K562 (cell line): ENCODE measurements at regions not wholly inside any gene's neighbourhood (a gene's known extent, or its start where the extent isn't known, plus 50 kb on each side); places are given as distances from the start of the nearest gene placed in this dataset.

Experiments
- ATAC-seq: fragments of 200-7000 bp; cut with Tn5 transposase; 3 replicates; pipeline ENCODE4 v1.9.1; 2020; ENCODE audit warnings: moderate library complexity
- BruUV-seq: library from RNA; stranded (reverse); fragments of 400-500 nt; replicated peaks from 2 replicates; lab custom pipeline; 2021; lab: Mats Ljungman, UMichigan
- CTCF ChIA-PET: fragments of 300-600 bp; formaldehyde crosslinking; extraction: SDS; loops from one replicate; lab custom pipeline; 2021; ENCODE audit warnings: low intra/inter-chr PET ratio; lab: Yijun Ruan, JAX
- POLR2A ChIA-PET: fragments of 300-600, 350-650 bp; sonication (Branson Sonifier 250); formaldehyde crosslinking; extraction: SDS; loops from one replicate; lab custom pipeline; 2021; ENCODE audit warnings: antibody characterized with exemption, inconsistent platforms; lab: Yijun Ruan, JAX
- DNase-seq, 4 experiments: peaks; one replicate each; pipeline versions ENCODE4 v3.0.0 to v3.0.0-alpha.2; 2011 to 2018; ENCODE audit warnings: low spot score in 3 of 4, mixed read lengths in 3 of 4; ENCODE audit errors: extremely low read depth in 1 of 4
- FAIRE-seq: peaks from 2 replicates; lab custom pipeline; 2011; peaks lifted over from hg19 to GRCh38; lab: Jason Lieb, UNC
- H2AFZ ChIP-seq: 2 replicates; pipeline ENCODE4 v1.6.0; 2011; ENCODE audit warnings: low read depth, low read length, control low read depth, inconsistent platforms
- H3K27ac ChIP-seq: fragments of 200-600 bp; 3 replicates; pipeline ENCODE4 v1.8.0; 2011; ENCODE audit warnings: low read depth, mild to moderate bottlenecking, control low read depth, inconsistent platforms, low read length, moderate library complexity, mixed read lengths; ENCODE audit errors: extremely low read depth
- H3K27me3 ChIP-seq, 2 experiments: fragments of 300-600 bp in 1 of 2; 2 replicates in 1 of 2; 3 replicates in 1 of 2; pipeline versions ENCODE4 v1.6.0 to v1.8.0; 2011; ENCODE audit warnings: inconsistent platforms in 2 of 2, low read length in 2 of 2, mild to moderate bottlenecking in 1 of 2, mixed read lengths in 1 of 2, moderate library complexity in 1 of 2; ENCODE audit not compliant: control insufficient read depth in 2 of 2, insufficient read depth in 2 of 2
- H3K36me3 ChIP-seq: fragments of 300-600 bp; 3 replicates; pipeline ENCODE4 v1.8.0; 2011; ENCODE audit warnings: mild to moderate bottlenecking, low read length, inconsistent platforms; ENCODE audit not compliant: control insufficient read depth, insufficient read depth
- H3K4me1 ChIP-seq, 2 experiments: fragments of 200-600 bp in 1 of 2; replicated peaks in 1 of 2; 2 replicates in 1 of 2; 3 replicates in 1 of 2; pipeline versions ENCODE4 v1.5.1 to v1.8.0; 2011; ENCODE audit warnings: inconsistent platforms in 2 of 2, low read length in 2 of 2, mild to moderate bottlenecking in 1 of 2, mixed read lengths in 1 of 2, moderate library complexity in 1 of 2; ENCODE audit not compliant: control insufficient read depth in 2 of 2, insufficient read depth in 2 of 2
- H3K4me2 ChIP-seq: 2 replicates; pipeline ENCODE4 v1.6.1; 2011; ENCODE audit warnings: low read length, control low read depth, inconsistent platforms, mixed read lengths; ENCODE audit not compliant: insufficient read depth
- H3K4me3 ChIP-seq: fragments of 200-600 bp; sonication (generic), shearing (Covaris generic); 2 replicates; pipeline ENCODE4 v1.5.1; 2016; ENCODE audit warnings: control low read depth, inconsistent platforms
- H3K79me2 ChIP-seq: fragments of 200-600 bp; 3 replicates; pipeline ENCODE4 v1.8.0; 2011; ENCODE audit warnings: low read length, inconsistent platforms; ENCODE audit not compliant: control insufficient read depth, insufficient read depth
- H3K9ac ChIP-seq, 2 experiments: 2 replicates each; pipeline versions ENCODE4 v1.6.0 to v1.6.1; 2011; ENCODE audit warnings: low read depth in 2 of 2, low read length in 2 of 2, control low read depth in 1 of 2, inconsistent platforms in 1 of 2, mild to moderate bottlenecking in 1 of 2, mixed read lengths in 1 of 2; ENCODE audit not compliant: insufficient read depth in 1 of 2
- H3K9me1 ChIP-seq: one replicate; pipeline ENCODE4 v1.6.0; 2011; ENCODE audit warnings: inconsistent platforms, mild to moderate bottlenecking, low read length, moderate library complexity; ENCODE audit not compliant: control insufficient read depth, insufficient read depth
- H3K9me3 ChIP-seq: replicated peaks from 2 replicates; pipeline ENCODE4 v1.5.1; 2011; ENCODE audit warnings: low read depth, low read length, inconsistent platforms; ENCODE audit not compliant: control insufficient read depth, insufficient read depth
- H4K20me1 ChIP-seq: replicated peaks from 2 replicates; pipeline ENCODE4 v1.6.1; 2011; ENCODE audit warnings: low read length, inconsistent platforms, mixed read lengths; ENCODE audit not compliant: control insufficient read depth, insufficient read depth
- BRCA1 ChIP-seq, 2 experiments: fragments of 450-650 bp in 1 of 2; sonication (generic) in 1 of 2; formaldehyde crosslinking in 1 of 2; IDR thresholded peaks; 2 replicates each; pipeline versions ENCODE4 v1.5.0 to v1.6.1; 2017 to 2020; ENCODE audit warnings: mild to moderate bottlenecking in 1 of 2, missing genetic modification reagents in 1 of 2
- CHD1 ChIP-seq: fragments of 200-600 bp; sonication (generic); IDR thresholded peaks from one replicate; pipeline ENCODE4 v1.6.1; 2012; ENCODE audit warnings: mild to moderate bottlenecking, moderate library complexity, low read length, inconsistent platforms
- FOSL1 ChIP-seq: fragments of 200-800 bp; sonication (Bioruptor generic); conservative IDR thresholded peaks from 2 replicates; pipeline ENCODE4 v1.6.1; 2016; ENCODE audit warnings: missing genetic modification characterization, missing compliant biosample characterization
- FOXA1 ChIP-seq: fragments of 450-650 bp; IDR thresholded peaks from 2 replicates; pipeline ENCODE4 v1.6.1; 2016; ENCODE audit warnings: mild to moderate bottlenecking, borderline replicate concordance
- MAFG ChIP-seq: fragments of 450-650 bp; conservative IDR thresholded peaks from 2 replicates; pipeline ENCODE4 v1.6.1; 2016; ENCODE audit warnings: missing genetic modification characterization, missing compliant biosample characterization
- RFX7 ChIP-seq: fragments of 250-450 bp; sonication (Bioruptor Pico); IDR thresholded peaks from 2 replicates; pipeline ENCODE4 v1.5.1; 2021; ENCODE audit warnings: mild to moderate bottlenecking
- SLC30A9 ChIP-seq: fragments of 250-450 bp; sonication (Bioruptor Pico); IDR thresholded peaks from 2 replicates; pipeline ENCODE4 v1.8.0; 2022; ENCODE audit warnings: mild to moderate bottlenecking, moderate library complexity
- TCFL5 ChIP-seq: fragments of 250-450 bp; sonication (Bioruptor Pico); conservative IDR thresholded peaks from 2 replicates; pipeline ENCODE4 v1.6.1; 2021; ENCODE audit warnings: mild to moderate bottlenecking, moderate library complexity, matching md5 sums
- TFAP4 ChIP-seq: sonication (generic); formaldehyde crosslinking; IDR thresholded peaks from 2 replicates; pipeline ENCODE4 v1.8.0; 2022; ENCODE audit warnings: missing genetic modification reagents, mild to moderate bottlenecking, moderate library complexity, borderline replicate concordance
- ZNF518B ChIP-seq: fragments of 250-450 bp; sonication (Bioruptor Pico); IDR thresholded peaks from 2 replicates; pipeline ENCODE4 v1.5.0; 2021; ENCODE audit warnings: mild to moderate bottlenecking, moderate library complexity
- ZNF764 ChIP-seq: fragments of 250-450 bp; sonication (Bioruptor Pico); IDR thresholded peaks from 2 replicates; pipeline ENCODE4 v1.4.0; 2020; ENCODE audit warnings: low read depth, mild to moderate bottlenecking, moderate library complexity
- WGBS: fragments of 100-300 bp; shearing (Covaris generic); methylation state at CpG from one replicate; pipeline ENCODE4 v1.1.6; 2016; ENCODE audit warnings: low coverage, mixed read lengths; ENCODE audit not compliant: insufficient coverage; ENCODE audit errors: missing lambda C conversion rate; 5-methylcytosine and 5-hydroxymethylcytosine counted together
- in situ Hi-C: fragments of 300-500 bp; cut with MboI; formaldehyde crosslinking; loops from 4 replicates; pipeline ENCODE4 v1.15.0; 2018; ENCODE audit warnings: inconsistent platforms, mixed read lengths
- intact Hi-C: fragments of 100-400 bp; cut with micrococcal nuclease; formaldehyde crosslinking; loops from 2 replicates; pipeline ENCODE4 v1.14.2; 2022

GRCh38 chr3:107943786-107944523, 146.9 kb downstream of the CD47 start (continued):
- no peak for TF ChIP-seq ZNF518B
- TF ChIP-seq, all 486 proteins: peak for 0

- ATAC-seq, result no peak
- 0% methylated on average over 4 of the region's 5 CpGs for WGBS
- FAIRE-seq, result no peak
- no peaks in the 10 kb centered on the region for H3K36me3 ChIP-seq
- intact Hi-C loops, result no loop called here
- no peak overlapping the region for H2AFZ ChIP-seq
- no peak overlapping the region for H3K4me2 ChIP-seq
- in situ Hi-C loops, result no loop called here
- no peaks in the 10 kb centered on the region for H3K79me2 ChIP-seq
- no peak overlapping the region for H3K9ac ChIP-seq
- TF ChIP-seq CHD1 (no peak), SLC30A9 (CRISPR knock-in tag) (no peak), MAFG (tag) (no peak), TFAP4 (CRISPR knock-in tag) (no peak), FOXA1 (no peak), RFX7 (CRISPR knock-in tag) (no peak), FOSL1 (no peak), TCFL5 (no peak), ZNF764 (CRISPR knock-in tag) (no peak), BRCA1 (IDR thresholded peaks at IDR 0.05) (no peak), BRCA1 (CRISPR knock-in tag; IDR thresholded peaks at IDR 0.05) (no peak)
- no peaks in the 10 kb centered on the region for H3K4me1 ChIP-seq
- ChIA-PET CTCF (no interaction called here), POLR2A (interaction anchor here (0.6 kb wide), 1 partner anchor 103 kb away, joined by 4 read pairs; no protein-coding TSS in a partner anchor)
- no peaks in the 10 kb centered on the region for H3K9me3 ChIP-seq
- H3K4me3 ChIP-seq, result no peak overlapping the region
- no peak for DNase-seq
- no peaks in the 10 kb centered on the region for H4K20me1 ChIP-seq
- BruUV-seq, result no TSS peak
- H3K9me1 ChIP-seq, result no peaks in the 10 kb centered on the region
- H3K27ac ChIP-seq, result no peak overlapping the region
- no peaks in the 10 kb centered on the region; a peak in 3 of 5 replicates for H3K27me3 ChIP-seq
Measured at GRCh38 chr3:107942951-107943749, 147.7 kb downstream of the CD47 start.
